GM12872 (cell line): ENCODE measurements at regions not wholly inside any gene's neighbourhood (a gene's known extent, or its start where the extent isn't known, plus 50 kb on each side); places are given as distances from the start of the nearest gene placed in this dataset.

Source experiments
- TF ChIP-seq, protein P1 (sequence below): IDR thresholded peaks from 3 replicates; pipeline ENCODE4 v1.5.1; 2011; ENCODE audit warnings: low read depth, mild to moderate bottlenecking, low read length, moderate library complexity; ENCODE audit not compliant: insufficient read depth

DNA sequence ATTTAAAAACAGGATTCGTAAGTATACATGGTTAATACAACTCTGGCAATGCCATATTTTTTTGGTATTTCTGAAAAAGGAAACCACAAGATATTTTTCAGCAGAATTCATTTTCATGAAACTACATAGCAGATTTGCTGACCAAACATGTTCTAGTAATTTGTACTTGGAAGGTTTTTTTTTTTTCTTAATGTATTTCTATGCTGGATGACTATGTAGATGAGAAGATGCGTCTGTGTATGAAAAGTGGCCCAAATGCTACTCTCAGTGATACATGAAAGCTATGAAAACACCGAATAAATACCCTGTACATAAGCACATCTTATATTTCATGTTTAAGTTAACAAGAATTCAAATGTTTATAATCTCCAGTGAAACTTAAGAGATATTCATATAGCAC lies 400.9 kb upstream of the CYLC2 start:
- TF ChIP-seq, protein P1, sequence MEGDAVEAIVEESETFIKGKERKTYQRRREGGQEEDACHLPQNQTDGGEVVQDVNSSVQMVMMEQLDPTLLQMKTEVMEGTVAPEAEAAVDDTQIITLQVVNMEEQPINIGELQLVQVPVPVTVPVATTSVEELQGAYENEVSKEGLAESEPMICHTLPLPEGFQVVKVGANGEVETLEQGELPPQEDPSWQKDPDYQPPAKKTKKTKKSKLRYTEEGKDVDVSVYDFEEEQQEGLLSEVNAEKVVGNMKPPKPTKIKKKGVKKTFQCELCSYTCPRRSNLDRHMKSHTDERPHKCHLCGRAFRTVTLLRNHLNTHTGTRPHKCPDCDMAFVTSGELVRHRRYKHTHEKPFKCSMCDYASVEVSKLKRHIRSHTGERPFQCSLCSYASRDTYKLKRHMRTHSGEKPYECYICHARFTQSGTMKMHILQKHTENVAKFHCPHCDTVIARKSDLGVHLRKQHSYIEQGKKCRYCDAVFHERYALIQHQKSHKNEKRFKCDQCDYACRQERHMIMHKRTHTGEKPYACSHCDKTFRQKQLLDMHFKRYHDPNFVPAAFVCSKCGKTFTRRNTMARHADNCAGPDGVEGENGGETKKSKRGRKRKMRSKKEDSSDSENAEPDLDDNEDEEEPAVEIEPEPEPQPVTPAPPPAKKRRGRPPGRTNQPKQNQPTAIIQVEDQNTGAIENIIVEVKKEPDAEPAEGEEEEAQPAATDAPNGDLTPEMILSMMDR = no peak

DNA sequence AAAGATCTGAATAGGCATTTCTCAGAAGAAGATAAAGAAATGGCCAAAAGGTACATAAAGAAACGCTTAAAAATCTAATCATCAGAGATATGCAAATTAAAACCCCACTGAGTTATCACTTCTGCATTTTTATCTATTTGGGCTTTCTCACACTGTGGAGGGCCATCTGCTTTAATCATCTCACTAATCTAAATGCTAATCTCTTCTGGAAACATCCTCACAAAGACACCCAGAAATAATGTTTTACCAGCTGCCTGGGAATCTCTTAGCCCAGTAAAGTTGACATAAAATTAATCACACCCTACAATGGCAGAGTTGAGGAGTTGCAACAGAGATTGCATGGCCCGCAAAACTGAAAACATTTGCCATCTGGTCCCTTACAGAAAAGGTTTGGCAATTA lies 407.9 kb upstream of the CYLC2 start:
- TF ChIP-seq, protein P1 = no peak

DNA sequence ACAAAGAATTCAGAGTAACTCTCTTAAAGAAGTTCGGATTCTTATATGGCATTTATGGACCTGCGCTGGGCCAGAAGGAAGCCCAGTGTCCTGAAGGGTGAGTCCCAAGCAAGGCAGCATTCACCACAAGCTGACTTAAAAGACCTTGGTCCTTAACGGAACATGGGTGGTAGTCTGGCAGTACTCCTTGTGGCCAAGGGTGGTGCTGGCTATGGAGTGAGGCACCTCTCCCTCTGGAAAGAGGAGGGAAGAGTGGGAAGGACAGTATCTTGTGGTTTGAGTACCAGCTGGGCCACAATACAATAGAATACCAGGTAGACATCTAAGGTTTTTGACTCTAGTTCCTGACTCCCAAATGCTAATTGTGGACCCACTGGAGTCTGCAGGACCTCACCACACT lies 425.7 kb upstream of the CYLC2 start:
- TF ChIP-seq, protein P1 = no peak

- TF ChIP-seq, protein P1 = no peak
Observed at GRCh38 chr9:102551346-102551745, 443.8 kb upstream of the CYLC2 start.

- TF ChIP-seq, protein P1 = no peak
Observed at GRCh38 chr9:102550886-102551285, 444.2 kb upstream of the CYLC2 start.

GRCh38 chr9:102550266-102550665 lies 444.9 kb upstream of the CYLC2 start:
- TF ChIP-seq, protein P1 = no peak

GRCh38 chr9:102534031-102534430 lies 461.1 kb upstream of the CYLC2 start:
- TF ChIP-seq, protein P1 = no peak
